K562 (cell line): ENCODE measurements at regions not wholly inside any gene's neighbourhood (a gene's known extent, or its start where the extent isn't known, plus 50 kb on each side); places are given as distances from the start of the nearest gene placed in this dataset.
A peak's percentile ranks its signal among the peaks of the same experiment; 100 is the strongest.

ENCODE experiments used
- ATAC-seq: fragments of 200-7000 bp; cut with Tn5 transposase; 3 replicates; pipeline ENCODE4 v1.9.1; 2020; ENCODE audit warnings: moderate library complexity
- BruUV-seq: library from RNA; stranded (reverse); fragments of 400-500 nt; replicated peaks from 2 replicates; lab custom pipeline; 2021; lab: Mats Ljungman, UMichigan
- CTCF ChIA-PET: fragments of 300-600 bp; formaldehyde crosslinking; extraction: SDS; loops from one replicate; lab custom pipeline; 2021; ENCODE audit warnings: low intra/inter-chr PET ratio; lab: Yijun Ruan, JAX
- POLR2A ChIA-PET: fragments of 300-600, 350-650 bp; sonication (Branson Sonifier 250); formaldehyde crosslinking; extraction: SDS; loops from one replicate; lab custom pipeline; 2021; ENCODE audit warnings: antibody characterized with exemption, inconsistent platforms; lab: Yijun Ruan, JAX
- DNase-seq, 4 experiments: peaks; one replicate each; pipeline versions ENCODE4 v3.0.0 to v3.0.0-alpha.2; 2011 to 2018; ENCODE audit warnings: low spot score in 3 of 4, mixed read lengths in 3 of 4; ENCODE audit errors: extremely low read depth in 1 of 4
- FAIRE-seq: peaks from 2 replicates; lab custom pipeline; 2011; peaks lifted over from hg19 to GRCh38; lab: Jason Lieb, UNC
- H2AFZ ChIP-seq: 2 replicates; pipeline ENCODE4 v1.6.0; 2011; ENCODE audit warnings: low read depth, low read length, control low read depth, inconsistent platforms
- H3K27ac ChIP-seq: fragments of 200-600 bp; 3 replicates; pipeline ENCODE4 v1.8.0; 2011; ENCODE audit warnings: low read depth, mild to moderate bottlenecking, control low read depth, inconsistent platforms, low read length, moderate library complexity, mixed read lengths; ENCODE audit errors: extremely low read depth
- H3K27me3 ChIP-seq, 2 experiments: fragments of 300-600 bp in 1 of 2; 2 replicates in 1 of 2; 3 replicates in 1 of 2; pipeline versions ENCODE4 v1.6.0 to v1.8.0; 2011; ENCODE audit warnings: inconsistent platforms in 2 of 2, low read length in 2 of 2, mild to moderate bottlenecking in 1 of 2, mixed read lengths in 1 of 2, moderate library complexity in 1 of 2; ENCODE audit not compliant: control insufficient read depth in 2 of 2, insufficient read depth in 2 of 2
- H3K36me3 ChIP-seq: fragments of 300-600 bp; 3 replicates; pipeline ENCODE4 v1.8.0; 2011; ENCODE audit warnings: mild to moderate bottlenecking, low read length, inconsistent platforms; ENCODE audit not compliant: control insufficient read depth, insufficient read depth
- H3K4me1 ChIP-seq, 2 experiments: fragments of 200-600 bp in 1 of 2; replicated peaks in 1 of 2; 2 replicates in 1 of 2; 3 replicates in 1 of 2; pipeline versions ENCODE4 v1.5.1 to v1.8.0; 2011; ENCODE audit warnings: inconsistent platforms in 2 of 2, low read length in 2 of 2, mild to moderate bottlenecking in 1 of 2, mixed read lengths in 1 of 2, moderate library complexity in 1 of 2; ENCODE audit not compliant: control insufficient read depth in 2 of 2, insufficient read depth in 2 of 2
- H3K4me2 ChIP-seq: 2 replicates; pipeline ENCODE4 v1.6.1; 2011; ENCODE audit warnings: low read length, control low read depth, inconsistent platforms, mixed read lengths; ENCODE audit not compliant: insufficient read depth
- H3K4me3 ChIP-seq: fragments of 200-600 bp; sonication (generic), shearing (Covaris generic); 2 replicates; pipeline ENCODE4 v1.5.1; 2016; ENCODE audit warnings: control low read depth, inconsistent platforms
- H3K79me2 ChIP-seq: fragments of 200-600 bp; 3 replicates; pipeline ENCODE4 v1.8.0; 2011; ENCODE audit warnings: low read length, inconsistent platforms; ENCODE audit not compliant: control insufficient read depth, insufficient read depth
- H3K9ac ChIP-seq, 2 experiments: 2 replicates each; pipeline versions ENCODE4 v1.6.0 to v1.6.1; 2011; ENCODE audit warnings: low read depth in 2 of 2, low read length in 2 of 2, control low read depth in 1 of 2, inconsistent platforms in 1 of 2, mild to moderate bottlenecking in 1 of 2, mixed read lengths in 1 of 2; ENCODE audit not compliant: insufficient read depth in 1 of 2
- H3K9me1 ChIP-seq: one replicate; pipeline ENCODE4 v1.6.0; 2011; ENCODE audit warnings: inconsistent platforms, mild to moderate bottlenecking, low read length, moderate library complexity; ENCODE audit not compliant: control insufficient read depth, insufficient read depth
- H3K9me3 ChIP-seq: replicated peaks from 2 replicates; pipeline ENCODE4 v1.5.1; 2011; ENCODE audit warnings: low read depth, low read length, inconsistent platforms; ENCODE audit not compliant: control insufficient read depth, insufficient read depth
- H4K20me1 ChIP-seq: replicated peaks from 2 replicates; pipeline ENCODE4 v1.6.1; 2011; ENCODE audit warnings: low read length, inconsistent platforms, mixed read lengths; ENCODE audit not compliant: control insufficient read depth, insufficient read depth
- BMI1 ChIP-seq: fragments of 150-350 bp; IDR thresholded peaks from 2 replicates; pipeline ENCODE4 v1.6.1; 2014; ENCODE audit warnings: low read length
- CTBP1 ChIP-seq: fragments of 450-650 bp; IDR thresholded peaks from 2 replicates; pipeline ENCODE4 v1.6.1; 2016; ENCODE audit warnings: borderline replicate concordance
- EHMT2 ChIP-seq: fragments of 450-650 bp; IDR thresholded peaks from 2 replicates; pipeline ENCODE4 v1.6.1; 2018; ENCODE audit warnings: antibody characterized with exemption
- ESRRA ChIP-seq: fragments of 450-650 bp; IDR thresholded peaks from 2 replicates; pipeline ENCODE4 v1.6.1; 2014; ENCODE audit warnings: low read depth, mild to moderate bottlenecking, moderate library complexity, borderline replicate concordance
- FOSL1 ChIP-seq: fragments of 200-800 bp; sonication (Bioruptor generic); conservative IDR thresholded peaks from 2 replicates; pipeline ENCODE4 v1.6.1; 2016; ENCODE audit warnings: missing genetic modification characterization, missing compliant biosample characterization
- JUND ChIP-seq, 2 experiments: IDR thresholded peaks; 2 replicates in 1 of 2; 3 replicates in 1 of 2; pipeline ENCODE4 v1.6.1; 2011; ENCODE audit warnings: borderline replicate concordance in 2 of 2, low read depth in 2 of 2, low read length in 2 of 2, improper control_type of control experiment in 1 of 2, missing biosample characterization in 1 of 2, missing genetic modification characterization in 1 of 2, missing genetic modification reagents in 1 of 2
- TOE1 ChIP-seq, 2 experiments: fragments of 450-650 bp in 1 of 2; sonication (generic) in 1 of 2; formaldehyde crosslinking in 1 of 2; IDR thresholded peaks; 2 replicates each; pipeline versions ENCODE4 v1.7.1 to v1.8.0; 2016 to 2022; ENCODE audit warnings: borderline replicate concordance in 2 of 2, mild to moderate bottlenecking in 2 of 2, antibody characterized with exemption in 1 of 2, inconsistent platforms in 1 of 2, low read depth in 1 of 2, missing genetic modification reagents in 1 of 2, moderate library complexity in 1 of 2
- ZNF507 ChIP-seq: conservative IDR thresholded peaks from 2 replicates; pipeline ENCODE4 v1.6.1; 2017; ENCODE audit warnings: missing genetic modification characterization, missing compliant biosample characterization
- ZNF586 ChIP-seq: fragments of 450-650 bp; formaldehyde crosslinking; conservative IDR thresholded peaks from 2 replicates; pipeline ENCODE4 v1.4.0; 2020; ENCODE audit warnings: mild to moderate bottlenecking, moderate library complexity
- WGBS: fragments of 100-300 bp; shearing (Covaris generic); methylation state at CpG from one replicate; pipeline ENCODE4 v1.1.6; 2016; ENCODE audit warnings: low coverage, mixed read lengths; ENCODE audit not compliant: insufficient coverage; ENCODE audit errors: missing lambda C conversion rate; 5-methylcytosine and 5-hydroxymethylcytosine counted together
- in situ Hi-C: fragments of 300-500 bp; cut with MboI; formaldehyde crosslinking; loops from 4 replicates; pipeline ENCODE4 v1.15.0; 2018; ENCODE audit warnings: inconsistent platforms, mixed read lengths
- intact Hi-C: fragments of 100-400 bp; cut with micrococcal nuclease; formaldehyde crosslinking; loops from 2 replicates; pipeline ENCODE4 v1.14.2; 2022
- TF ChIP-seq, protein P1 (sequence below): fragments of 250-450 bp; sonication (Bioruptor Pico); IDR thresholded peaks from 2 replicates; pipeline ENCODE4 v1.5.0; 2022; ENCODE audit warnings: mild to moderate bottlenecking

- no peaks in the 10 kb centered on the region for H3K79me2 ChIP-seq
- H3K36me3 ChIP-seq, result no peaks in the 10 kb centered on the region
- H3K27ac ChIP-seq, result no peak overlapping the region
- H3K9ac ChIP-seq, result no peak overlapping the region
- no peaks in the 10 kb centered on the region; the same call in 1 of the 2 replicates for H4K20me1 ChIP-seq
- H3K27me3 ChIP-seq, result peaks cover 46 to 79% of the 10 kb centered on the region in 2 experiments
- intact Hi-C loops, result no loop called here
- TF ChIP-seq ZNF586 (CRISPR knock-in tag) (no peak), EHMT2 (no peak), BMI1 (no peak), ZNF507 (no peak)
- FAIRE-seq (no peak), ATAC-seq (no peak), DNase-seq (no peak)
- H2AFZ ChIP-seq, result no peak overlapping the region
- ChIA-PET POLR2A (interaction anchor here (0.6 kb wide), 1 partner anchor 16 kb away, joined by 3 read pairs; no protein-coding TSS in a partner anchor), CTCF (no interaction called here)
- peaks cover 7 to 19% of the 10 kb centered on the region in 2 experiments; a peak in 4 of 5 replicates for H3K4me1 ChIP-seq
- H3K9me1 ChIP-seq, result no peaks in the 10 kb centered on the region
- H3K4me2 ChIP-seq, result no peak overlapping the region
- BruUV-seq, result no TSS peak
- 2% methylated on average over 7 of the region's 7 CpGs for WGBS
- H3K9me3 ChIP-seq, result no peaks in the 10 kb centered on the region
- in situ Hi-C loops, result no loop called here
- no peak overlapping the region for H3K4me3 ChIP-seq
Observed at GRCh38 chr21:43307677-43308070, 119.3 kb downstream of the SIK1 start.

DNA sequence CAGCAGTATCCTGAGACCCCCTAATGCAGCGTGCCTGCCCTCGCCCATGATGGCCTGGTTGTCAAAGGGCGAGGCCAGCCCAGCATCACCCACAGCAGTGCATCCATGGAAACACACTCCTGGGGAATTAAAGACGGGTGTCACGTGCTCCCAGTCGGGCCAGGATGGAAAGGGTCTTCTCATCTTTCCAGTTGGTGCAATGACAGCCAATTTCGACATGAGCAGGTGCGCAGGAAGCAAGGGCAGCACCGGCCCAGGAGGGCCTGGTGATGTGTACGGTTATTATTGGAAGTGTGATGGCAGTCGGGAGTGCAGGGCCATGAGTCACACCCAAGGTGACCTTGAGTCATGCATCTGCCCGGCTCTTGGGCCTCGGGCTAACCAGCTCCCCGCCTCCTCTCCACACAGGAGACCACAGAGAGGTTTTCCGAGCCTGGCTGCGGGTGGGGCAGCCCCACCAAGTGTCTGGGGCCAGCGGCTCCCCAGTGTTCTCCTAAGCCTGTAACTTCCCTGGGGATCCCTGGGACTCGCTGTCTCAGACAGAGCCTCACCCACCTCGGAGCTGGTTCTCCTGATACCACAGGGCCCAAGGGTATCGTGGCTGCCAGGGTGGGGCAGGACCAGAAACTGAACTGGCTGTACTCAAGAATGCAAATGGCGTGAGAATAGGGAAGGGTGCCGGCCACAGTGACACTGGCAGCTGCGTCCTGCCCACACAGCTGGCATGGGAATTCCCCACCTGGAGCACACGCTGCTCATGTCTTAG, 119.8 kb downstream of the SIK1 start:
- ATAC-seq, result no peak
- no peak overlapping the region for H3K4me3 ChIP-seq
- TF ChIP-seq TOE1 (IDR thresholded peaks at IDR 0.05; ENCODE audit: borderline replicate concordance) (0 out of 2 replicates have a peak, but pooled peaks have one; percentile 17), TOE1 (CRISPR knock-in tag; IDR thresholded peaks at IDR 0.05; ENCODE audit: borderline replicate concordance, low read depth) (no peak), FOSL1 (peak; percentile 83), CTBP1 (peak; percentile 35; the same call in 1 of the 2 replicates), JUND (IDR thresholded peaks at IDR 0.05; ENCODE audit: borderline replicate concordance, low read depth, low read length) (peak; percentile 76; the same call in 1 of the 2 replicates), JUND (tag; IDR thresholded peaks at IDR 0.05; ENCODE audit: borderline replicate concordance, low read depth, low read length) (peak; percentile 33; the same call in 1 of the 3 replicates), ESRRA (peak; percentile 96)
- TF ChIP-seq, protein P1, sequence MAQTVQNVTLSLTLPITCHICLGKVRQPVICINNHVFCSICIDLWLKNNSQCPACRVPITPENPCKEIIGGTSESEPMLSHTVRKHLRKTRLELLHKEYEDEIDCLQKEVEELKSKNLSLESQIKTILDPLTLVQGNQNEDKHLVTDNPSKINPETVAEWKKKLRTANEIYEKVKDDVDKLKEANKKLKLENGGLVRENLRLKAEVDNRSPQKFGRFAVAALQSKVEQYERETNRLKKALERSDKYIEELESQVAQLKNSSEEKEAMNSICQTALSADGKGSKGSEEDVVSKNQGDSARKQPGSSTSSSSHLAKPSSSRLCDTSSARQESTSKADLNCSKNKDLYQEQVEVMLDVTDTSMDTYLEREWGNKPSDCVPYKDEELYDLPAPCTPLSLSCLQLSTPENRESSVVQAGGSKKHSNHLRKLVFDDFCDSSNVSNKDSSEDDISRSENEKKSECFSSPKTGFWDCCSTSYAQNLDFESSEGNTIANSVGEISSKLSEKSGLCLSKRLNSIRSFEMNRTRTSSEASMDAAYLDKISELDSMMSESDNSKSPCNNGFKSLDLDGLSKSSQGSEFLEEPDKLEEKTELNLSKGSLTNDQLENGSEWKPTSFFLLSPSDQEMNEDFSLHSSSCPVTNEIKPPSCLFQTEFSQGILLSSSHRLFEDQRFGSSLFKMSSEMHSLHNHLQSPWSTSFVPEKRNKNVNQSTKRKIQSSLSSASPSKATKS, result no peak

More for the DNA sequence above, 119.8 kb downstream of the SIK1 start:
- peak in 3 of 4 experiments; percentile 32 to 46 (median 41) for DNase-seq
- peaks cover 47 to 81% of the 10 kb centered on the region in 2 experiments for H3K27me3 ChIP-seq
- WGBS, result 3% methylated on average over 24 of the region's 24 CpGs
- intact Hi-C loops (no loop called here), in situ Hi-C loops (no loop called here)
- no TSS peak for BruUV-seq
- H3K9me1 ChIP-seq, result no peaks in the 10 kb centered on the region
- H3K36me3 ChIP-seq, result no peaks in the 10 kb centered on the region
- no peak for FAIRE-seq
- H2AFZ ChIP-seq, result no peak overlapping the region
- H3K4me1 ChIP-seq, result peaks cover 7 to 21% of the 10 kb centered on the region in 2 experiments; a peak in 4 of 5 replicates
- CTCF ChIA-PET, result no interaction called here
- H3K4me2 ChIP-seq, result no peak overlapping the region
- H3K79me2 ChIP-seq, result no peaks in the 10 kb centered on the region
- H3K27ac ChIP-seq, result no peak overlapping the region
- H3K9ac ChIP-seq, result no peak overlapping the region
- no peaks in the 10 kb centered on the region; the same call in 1 of the 2 replicates for H4K20me1 ChIP-seq
- POLR2A ChIA-PET, result interaction anchor here (0.6 kb wide), 1 partner anchor 17 kb away, joined by 3 read pairs; no protein-coding TSS in a partner anchor
- H3K9me3 ChIP-seq, result no peaks in the 10 kb centered on the region
